NCI-H1417 (cell line): ENCODE measurements at regions not wholly inside any gene's neighbourhood (a gene's known extent, or its start where the extent isn't known, plus 50 kb on each side); places are given as distances from the start of the nearest gene placed in this dataset.
A peak's percentile ranks its signal among the peaks of the same experiment; 100 is the strongest.
"Not testable (repeated sequence)": the region's sequence is repeated elsewhere in the genome, so short reads cannot be mapped to it uniquely, and the experiment has no call there.

Experiments used
- DNase-seq, 3 experiments: peaks; one replicate each; lab custom pipeline; 2025; lab: John Stamatoyannopoulos, UW

DNA sequence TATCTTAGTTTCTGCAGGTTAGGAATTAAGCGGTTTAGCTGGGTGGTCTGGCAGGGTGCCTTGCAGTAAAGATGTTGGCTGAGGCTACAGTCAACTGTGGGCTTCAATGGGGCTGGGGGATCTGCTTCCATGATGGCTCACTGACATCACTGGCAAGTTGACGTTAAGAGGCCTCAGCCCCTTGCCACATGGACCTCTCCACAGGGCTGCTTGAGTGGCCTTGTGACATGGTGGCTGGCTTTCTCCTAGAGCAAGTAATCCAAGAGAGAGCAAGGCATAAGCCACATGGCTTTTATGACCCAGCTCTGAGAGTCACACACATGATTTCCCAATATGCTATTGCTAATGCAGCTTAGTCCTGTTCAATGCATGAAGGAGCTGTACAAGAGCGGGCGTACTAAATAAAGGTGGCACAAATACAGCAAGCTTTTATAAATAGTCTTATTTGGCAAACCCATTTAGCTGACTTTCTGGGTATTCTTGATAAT lies 109.1 kb downstream of the SEPTIN7 start:
- no peak for DNase-seq

DNA sequence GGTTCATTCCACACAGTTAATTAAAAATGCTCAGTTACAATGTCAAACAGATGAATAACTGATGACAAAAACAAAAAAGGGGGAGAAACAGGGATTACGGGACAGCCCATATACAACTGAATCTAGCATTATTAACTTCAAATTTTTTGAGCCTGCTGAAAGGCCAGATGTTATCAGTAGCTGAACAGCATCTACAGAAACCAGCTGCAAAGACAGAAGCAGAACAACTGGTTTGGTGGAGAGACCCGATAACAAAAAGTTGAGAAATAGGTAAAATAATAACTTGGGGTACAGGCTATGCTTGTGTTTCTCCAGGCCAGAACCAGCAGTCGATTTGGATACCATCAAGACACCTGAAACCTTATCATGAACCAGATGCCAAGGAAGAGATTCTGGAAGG lies 109.8 kb downstream of the SEPTIN7 start:
- DNase-seq = not testable (repeated sequence)

DNA sequence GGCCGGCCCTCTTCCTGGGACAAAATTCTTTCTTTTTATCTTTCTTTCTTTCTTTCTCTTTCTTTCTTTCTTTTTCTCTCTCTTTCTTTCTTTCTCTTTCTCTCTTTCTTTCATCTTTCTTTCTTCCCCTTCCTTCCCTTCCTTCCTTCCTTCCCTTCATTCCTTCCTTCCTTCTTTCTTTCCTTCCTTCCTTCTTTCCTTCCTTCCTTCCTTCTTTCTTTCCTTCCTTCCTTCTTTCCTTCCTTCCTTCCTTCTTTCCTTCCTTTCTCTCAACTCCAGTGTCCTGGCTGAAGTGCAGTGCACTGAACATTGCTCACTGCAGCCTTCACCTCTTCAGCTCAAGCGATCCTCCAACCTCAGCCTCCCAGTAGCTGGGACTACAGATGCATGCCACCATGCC lies 112.5 kb downstream of the SEPTIN7 start:
- DNase-seq = not testable (repeated sequence)

DNA sequence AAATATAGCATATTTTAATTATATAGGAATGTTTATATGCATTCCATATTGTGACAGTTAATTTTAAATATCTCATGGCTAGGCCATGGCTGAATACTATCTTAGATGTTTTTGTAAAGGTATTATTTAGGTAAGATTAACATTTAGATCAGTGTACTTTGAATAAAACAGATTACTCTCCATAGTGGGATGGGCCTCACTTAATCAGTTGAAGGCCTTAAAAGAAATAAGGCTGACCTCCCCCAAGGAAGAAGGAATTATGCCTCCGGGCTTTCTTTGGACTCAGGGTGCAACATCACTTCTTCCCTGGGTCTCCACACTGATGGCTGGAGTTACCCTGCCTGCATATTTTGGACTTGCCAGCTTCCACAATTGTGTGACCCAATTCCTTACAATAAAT lies 113.4 kb downstream of the SEPTIN7 start:
- not testable (repeated sequence) for DNase-seq

DNA sequence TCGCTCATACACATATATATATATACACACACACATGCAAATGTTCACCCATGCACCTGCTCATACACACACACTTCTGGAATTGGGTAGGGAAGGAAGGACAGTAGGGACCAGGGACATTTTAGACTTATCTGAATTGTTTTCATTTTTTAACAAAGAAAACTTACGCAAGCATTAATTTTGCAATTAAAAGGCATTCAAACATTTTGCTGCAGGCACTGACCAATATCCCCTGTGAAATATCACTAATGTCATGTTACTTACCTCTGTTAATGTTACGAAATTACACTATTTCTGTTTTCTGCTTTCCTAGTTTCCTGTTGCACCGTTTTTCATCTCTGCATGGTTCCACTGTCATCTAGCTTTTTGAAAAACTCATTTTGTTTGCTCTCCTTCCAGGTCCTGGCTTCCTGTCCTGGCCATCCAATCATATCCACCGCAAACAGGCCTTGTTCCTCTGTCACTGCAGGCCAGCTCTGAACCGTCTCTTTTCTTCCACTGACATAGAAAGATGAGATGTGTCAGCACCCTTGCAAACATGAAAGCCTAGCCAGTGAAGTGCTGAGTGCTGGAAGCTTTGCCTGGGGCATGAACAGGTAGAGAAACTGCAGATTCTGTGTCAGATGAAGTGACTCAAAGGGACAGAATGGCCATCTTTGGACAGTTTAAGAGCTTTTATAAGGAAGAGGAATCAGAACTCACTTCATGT lies 114.5 kb downstream of the SEPTIN7 start:
- DNase-seq = peak in 2 of 3 experiments; percentile 15 to 53

DNA sequence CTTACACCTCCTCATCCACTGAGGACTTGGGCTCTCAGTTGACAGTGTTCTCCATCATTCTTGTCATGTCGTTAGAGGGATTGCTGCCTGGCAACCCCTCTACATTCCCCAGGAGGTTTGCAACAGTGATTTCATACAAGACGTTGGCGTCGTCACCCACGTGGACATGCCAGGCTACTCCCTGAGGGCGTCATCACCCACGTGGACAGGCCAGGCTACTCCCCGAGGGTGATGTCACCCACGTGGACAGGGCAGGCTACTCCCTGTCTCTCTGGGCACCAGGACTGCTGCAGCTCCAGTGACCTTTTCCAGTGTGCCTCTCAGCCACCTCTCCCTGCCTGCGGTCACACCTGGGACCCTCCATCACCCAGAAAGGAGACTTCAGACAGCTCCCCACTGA lies 117.4 kb downstream of the SEPTIN7 start:
- DNase-seq = not testable (repeated sequence)

DNA sequence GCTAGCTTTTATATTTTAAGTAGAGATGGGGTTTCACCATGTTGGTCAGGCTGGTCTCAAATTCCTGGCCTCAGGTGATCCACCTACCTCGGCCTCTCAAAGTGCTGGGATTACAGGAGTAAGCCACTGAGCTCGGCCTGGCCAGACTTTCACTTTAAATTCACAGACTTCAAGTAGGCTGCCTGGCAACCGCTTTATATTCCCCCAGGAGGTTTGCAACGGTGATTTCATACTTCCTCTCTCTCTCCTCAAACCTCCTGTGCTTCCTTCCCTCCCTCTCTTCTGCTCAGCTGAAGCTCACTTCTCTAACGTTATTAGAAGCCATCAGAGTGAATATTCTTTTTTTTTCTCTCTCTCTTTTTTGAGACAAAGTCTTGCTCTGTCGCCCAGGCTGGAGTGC lies 118.8 kb downstream of the SEPTIN7 start:
- DNase-seq = not testable (repeated sequence)

DNA sequence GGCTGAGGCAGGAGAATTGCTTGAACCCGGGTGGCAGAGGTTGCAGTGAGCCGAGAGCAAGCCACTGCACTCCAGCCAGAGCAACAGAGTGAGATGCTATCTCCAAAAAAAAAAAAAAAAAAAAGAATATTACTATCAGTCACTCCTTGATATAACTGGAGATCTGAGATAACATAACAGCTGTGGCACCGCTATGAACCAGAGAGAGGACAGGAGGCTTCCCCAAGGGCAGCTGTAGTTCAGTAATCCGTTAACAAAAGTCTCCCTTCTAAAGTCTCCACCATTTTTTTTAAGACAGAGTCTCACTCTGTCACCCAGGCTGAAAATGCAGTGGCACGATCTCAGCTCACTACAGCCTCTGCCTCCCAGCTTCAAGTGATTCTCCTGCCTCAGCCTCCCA lies 120.5 kb downstream of the SEPTIN7 start:
- DNase-seq = not testable (repeated sequence)

DNA sequence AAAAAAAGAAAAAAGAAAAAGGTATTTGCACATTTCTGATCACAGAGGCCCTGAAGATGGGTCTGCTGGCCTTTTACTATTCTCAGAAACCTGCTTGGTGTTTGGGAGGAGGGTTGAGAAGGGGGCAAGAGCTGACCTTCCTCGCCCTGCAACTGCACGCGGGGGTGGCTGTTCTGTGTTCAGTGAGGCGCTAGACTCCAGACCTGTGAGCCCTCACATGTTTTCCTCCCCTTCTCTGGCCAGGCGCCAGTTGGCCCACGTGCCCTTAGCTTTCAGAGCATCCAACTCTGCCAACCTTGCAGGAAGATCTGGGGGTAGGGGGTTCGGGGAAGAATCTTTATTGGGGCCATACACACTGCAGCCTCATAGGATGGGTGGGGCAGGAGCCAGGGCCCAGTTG lies 123.8 kb downstream of the SEPTIN7 start:
- not testable (repeated sequence) for DNase-seq

DNA sequence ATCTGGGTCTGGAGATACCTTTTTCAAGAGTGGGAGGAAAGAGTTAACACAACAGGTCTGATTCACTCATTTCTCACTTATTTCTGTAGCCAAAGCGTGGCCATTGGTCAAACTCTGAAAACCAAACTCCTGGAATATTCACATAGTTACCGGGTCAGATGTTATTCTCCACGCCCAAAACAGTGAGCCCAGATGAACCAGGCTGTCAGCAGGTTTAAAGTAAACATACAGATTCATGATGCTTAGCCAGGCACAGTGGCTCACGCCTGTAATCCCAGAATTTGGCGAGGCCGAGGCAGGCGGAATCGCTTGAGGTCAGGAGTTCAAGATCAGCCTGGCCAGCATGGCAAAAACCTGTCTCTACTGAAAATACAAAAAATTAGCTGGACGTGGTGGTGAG lies 126.1 kb downstream of the SEPTIN7 start:
- DNase-seq = not testable (repeated sequence)

DNA sequence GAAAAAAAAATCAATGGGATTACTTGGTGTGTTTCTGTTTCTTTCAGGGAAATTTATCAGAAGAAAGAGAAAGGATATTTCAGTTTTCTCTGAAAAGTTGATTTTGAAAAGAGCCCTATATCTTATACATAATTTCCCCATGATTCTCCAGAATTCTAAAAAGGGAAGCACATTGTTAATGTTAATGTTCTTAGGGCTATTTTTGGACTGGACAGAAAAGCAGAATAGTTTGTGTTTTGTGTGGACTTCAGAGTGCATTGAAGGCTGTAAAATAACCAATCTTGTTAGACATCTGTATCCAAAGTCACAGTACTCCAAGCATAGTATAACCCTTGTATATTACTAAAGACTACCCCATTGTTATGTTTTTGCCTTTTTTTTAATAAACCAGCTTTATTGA lies 130.3 kb downstream of the SEPTIN7 start:
- not testable (repeated sequence) for DNase-seq

DNA sequence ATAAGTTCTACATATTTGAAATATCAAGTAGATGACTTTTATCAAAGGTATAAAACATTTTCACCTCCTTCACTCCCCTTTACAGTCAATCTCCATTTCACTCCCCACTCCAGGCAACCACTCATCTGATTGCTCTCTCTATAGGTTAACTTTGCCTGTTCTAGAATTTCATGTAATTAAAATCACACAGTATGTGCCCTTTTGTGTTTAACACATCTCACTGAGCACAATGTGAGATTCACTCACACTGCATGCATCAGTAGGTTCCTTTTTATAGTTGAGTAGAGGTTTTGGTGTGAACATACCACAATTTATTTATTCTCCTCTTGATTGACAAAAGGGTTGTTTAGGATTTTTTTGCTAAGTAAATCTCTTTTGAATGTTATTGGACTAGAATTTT lies 130.7 kb downstream of the SEPTIN7 start:
- DNase-seq = peak in 2 of 3 experiments; percentile 17

DNA sequence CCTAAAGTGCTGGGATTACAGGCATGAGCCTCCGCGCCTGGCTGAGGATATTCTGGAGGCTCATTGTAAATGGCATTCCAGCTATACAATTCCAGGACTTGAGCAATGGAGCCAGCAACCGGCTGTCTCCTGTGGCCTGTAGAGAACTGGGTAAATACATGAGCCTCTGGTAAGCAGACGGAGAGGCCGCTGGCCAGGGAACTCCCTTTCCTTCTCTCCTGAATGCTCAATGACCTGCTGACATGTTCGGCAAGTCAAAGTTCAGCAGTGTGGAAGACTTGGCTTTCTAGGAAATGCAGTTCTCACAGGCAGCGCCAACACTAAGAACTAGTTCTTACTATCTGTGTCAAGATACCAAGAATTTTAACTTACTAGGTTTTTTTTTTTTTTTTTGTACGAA lies 139.8 kb downstream of the SEPTIN7 start:
- not testable (repeated sequence) for DNase-seq

DNA sequence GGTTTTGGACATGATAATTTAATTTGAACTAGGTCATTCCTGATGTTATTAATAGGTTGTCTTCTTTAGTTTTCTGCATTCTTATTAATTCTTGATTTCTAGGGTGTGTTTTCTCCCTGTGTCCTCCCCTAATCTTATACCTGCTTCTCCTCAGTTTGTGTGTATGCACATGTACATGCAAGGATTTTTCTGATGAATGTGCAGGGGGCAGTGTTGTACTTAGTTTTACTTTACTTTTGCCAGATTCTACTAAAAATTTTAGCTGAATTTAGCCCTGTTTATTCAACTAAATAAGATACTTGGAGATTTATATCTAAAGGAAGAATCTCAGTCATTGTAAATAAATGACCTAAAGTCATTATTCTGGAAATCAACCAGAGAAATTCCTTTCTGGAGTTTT lies 144.8 kb downstream of the SEPTIN7 start:
- DNase-seq = not testable (repeated sequence)

DNA sequence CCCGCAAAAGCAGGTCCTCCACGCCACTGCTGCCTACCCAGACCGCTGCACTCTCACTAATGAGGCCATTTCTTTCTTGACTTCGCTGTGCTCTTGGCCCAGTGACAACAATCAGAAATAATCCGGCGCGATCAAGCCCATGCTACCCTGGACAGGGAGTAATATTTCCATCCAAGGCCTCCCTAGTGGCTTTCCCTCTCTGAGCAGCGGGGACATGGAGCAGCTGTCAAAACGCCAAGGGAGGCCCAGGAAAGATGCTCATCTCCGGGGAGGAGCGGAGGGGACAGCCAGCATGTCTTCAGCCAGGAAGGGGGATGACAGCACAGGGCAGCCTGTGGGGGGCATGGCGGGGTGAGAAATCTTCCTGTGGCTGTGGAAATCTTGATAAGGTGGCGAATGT lies 154.9 kb downstream of the SEPTIN7 start:
- peak in 2 of 3 experiments; percentile 27 to 41 for DNase-seq

DNA sequence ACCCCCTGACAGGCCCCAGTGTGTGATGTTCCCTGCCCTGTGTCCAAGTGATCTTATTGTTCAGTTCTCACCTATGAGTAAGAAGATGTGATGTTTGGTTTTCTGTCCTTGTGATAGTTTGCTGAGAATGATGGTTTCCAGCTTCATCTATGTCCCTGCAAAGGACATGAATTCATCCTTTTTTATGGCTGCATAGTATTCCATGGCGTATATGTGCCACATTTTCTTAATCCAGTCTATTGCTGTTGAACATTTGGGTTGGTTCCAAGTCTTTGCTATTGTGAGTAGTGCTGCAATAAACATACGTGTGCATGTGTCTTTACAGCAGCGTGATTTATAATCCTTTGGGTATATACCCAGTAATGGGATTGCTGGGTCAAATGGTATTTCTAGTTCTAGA lies 156.1 kb downstream of the SEPTIN7 start:
- not testable (repeated sequence) for DNase-seq

DNA sequence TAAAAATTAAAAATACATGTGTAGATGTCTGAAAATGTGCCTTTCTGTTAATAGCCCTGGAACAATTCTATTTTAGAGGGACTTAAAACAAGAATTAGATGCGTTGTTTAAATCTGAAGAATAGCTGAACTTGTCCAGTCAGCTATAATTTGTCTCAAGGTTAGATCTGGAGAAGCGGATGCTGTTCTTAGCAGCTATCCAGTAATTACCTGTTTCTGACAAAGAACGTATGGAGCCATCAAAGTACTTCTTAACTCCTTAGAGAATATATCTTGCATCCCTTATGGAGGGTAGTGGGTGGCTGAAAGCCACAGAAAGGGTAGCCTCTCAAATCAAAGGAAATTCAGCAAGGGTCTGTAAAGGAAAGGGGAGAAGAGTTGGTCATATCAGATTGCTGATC lies 160.4 kb downstream of the SEPTIN7 start:
- not testable (repeated sequence) for DNase-seq

DNA sequence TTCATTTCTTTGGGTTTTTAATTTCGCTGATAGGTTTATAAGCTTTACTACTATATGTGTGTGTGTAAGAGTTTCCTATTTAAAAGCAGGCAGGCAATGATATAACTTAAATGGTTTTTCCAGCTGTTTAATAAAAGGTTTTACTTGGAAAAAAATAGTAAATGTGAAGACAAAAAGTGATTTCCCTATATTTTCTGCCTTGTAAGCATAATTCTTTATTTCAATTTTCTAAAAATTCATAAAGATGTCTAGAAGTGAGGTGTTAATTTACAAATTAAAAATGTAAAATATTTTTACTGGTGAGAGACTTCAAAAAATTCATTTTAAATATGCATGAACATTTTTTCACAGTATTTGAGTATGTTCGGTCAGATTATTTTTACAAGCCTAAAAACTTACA lies 161.8 kb downstream of the SEPTIN7 start:
- not testable (repeated sequence) for DNase-seq

DNA sequence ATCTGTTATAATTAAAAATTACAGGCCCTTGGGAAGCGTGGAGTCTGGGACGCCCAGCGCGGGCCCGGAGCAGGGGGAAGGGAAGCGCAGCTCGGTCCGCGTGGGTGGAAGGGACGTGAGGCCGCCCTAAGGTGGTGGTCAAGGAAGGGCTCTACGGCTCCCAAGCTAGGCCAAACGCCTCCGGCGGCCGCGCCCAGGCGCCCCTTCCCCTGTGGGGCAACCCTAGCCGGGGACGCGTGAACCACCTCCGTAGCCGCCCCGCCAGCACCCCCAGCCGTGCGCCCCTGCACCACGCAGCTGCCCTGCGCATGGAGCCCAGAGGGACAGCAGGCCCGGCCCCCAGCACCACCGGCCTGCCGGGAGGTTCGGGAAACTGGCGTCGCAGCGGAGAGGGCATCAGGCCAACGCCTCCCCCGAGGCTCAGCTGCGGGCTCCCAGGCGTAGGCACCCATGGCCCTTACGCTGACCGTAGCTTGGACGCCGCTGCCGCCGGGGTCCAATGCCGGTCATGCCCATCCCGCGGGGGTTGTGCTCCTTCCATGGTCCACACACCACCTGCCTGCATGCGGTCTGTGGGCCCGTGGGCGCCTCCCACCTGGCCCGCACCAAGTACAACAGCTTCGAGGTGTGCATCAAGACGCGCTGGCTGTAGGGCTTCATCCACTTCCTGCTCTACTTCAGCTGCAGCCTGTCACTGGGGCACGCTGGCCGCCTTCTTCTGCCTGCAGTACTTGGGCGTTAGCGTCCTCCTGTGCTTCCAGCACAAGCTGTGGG lies 166.7 kb downstream of the SEPTIN7 start:
- no peak for DNase-seq

DNA sequence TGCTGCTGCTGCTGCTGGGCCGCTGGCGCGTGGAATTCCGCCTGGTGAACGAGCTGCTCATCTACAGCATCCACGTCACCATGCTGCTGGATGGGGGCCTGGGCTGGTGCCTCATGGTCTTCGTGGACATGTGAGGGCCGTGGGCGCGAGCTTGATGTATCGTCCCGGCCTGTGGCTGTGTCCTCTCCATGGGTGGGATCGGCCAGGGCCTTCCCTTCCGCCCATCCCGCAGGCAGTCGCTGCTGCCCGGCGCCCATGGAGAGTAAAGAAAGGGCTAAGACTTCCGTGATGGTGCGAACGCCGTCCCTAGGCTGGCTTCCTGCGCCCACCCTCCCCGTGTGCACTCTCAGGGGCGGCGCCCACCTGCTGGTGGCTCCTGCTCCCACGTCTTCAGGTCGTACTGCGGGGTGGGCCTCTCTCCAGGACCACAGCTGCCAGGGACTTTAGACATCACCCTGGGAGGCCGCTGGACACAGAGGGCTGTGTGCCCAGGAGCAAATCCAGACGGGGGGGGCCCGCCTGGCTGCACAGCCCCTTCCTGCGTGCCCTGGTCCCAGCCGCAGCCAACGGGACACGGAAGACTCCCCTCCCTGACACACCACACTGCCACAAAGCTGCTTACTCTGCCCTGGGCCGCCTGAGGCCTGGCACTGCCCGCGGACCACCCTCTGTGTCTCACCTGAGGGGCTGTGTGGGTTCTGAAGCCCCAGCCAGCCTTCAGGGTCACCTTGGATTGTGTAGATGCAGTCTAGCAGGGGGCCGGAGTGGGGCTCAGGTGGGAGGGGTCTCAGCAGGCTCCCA lies 167.5 kb downstream of the SEPTIN7 start:
- no peak for DNase-seq

DNA sequence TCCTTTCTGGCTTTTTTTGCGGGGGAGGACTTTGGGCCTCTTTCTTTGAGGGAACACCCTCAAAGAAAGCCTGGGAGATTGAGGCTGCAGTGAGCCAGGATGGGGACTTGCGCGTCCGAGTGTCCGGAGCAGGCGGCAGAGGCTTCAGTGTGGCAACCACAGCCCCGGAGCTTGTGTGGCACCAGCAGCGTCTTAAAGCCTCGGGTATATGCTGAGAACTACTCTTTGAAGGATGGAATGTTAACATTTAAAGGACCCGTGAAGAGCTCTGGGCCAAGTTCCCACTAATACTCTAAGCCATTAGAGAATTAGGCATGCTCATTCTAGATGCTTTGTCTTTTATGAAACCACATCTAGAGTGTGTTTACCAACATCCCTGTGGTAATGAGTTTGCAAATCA lies 168.2 kb downstream of the SEPTIN7 start:
- DNase-seq = no peak

DNA sequence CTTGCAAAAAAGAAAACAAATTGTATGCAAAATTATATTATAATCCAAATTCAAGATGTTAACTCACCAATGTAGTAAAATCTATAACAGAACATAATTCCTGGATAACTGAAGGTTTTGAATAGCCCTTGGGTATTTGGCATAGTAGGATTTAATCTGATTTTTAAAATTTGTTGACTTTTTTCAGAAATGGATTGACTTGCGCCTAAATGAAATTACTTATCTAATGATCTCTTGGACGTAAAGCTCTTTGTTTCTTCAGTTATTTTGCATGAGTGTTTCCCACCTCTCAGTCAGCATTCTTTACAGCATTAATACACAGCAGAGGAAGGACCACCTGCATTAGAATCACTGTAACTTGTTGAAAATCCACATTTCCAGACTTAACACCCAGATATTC lies 169.6 kb downstream of the SEPTIN7 start:
- DNase-seq = no peak
